Prostate gland (tissue), 2 donors: ENCODE measurements at regions not wholly inside any gene's neighbourhood (a gene's known extent, or its start where the extent isn't known, plus 50 kb on each side); places are given as distances from the start of the nearest gene placed in this dataset.
"Not testable (repeated sequence)": the region's sequence is repeated elsewhere in the genome, so short reads cannot be mapped to it uniquely, and the experiment has no call there.

Experiments used
- POLR2A ChIP-seq: fragments of 450-650 bp; IDR thresholded peaks from one replicate; pipeline ENCODE4 v1.6.1; 2016; ENCODE audit warnings: antibody characterized with exemption, mild to moderate bottlenecking
- POLR2AphosphoS5 ChIP-seq: sonication (generic); formaldehyde crosslinking; IDR thresholded peaks from one replicate; pipeline ENCODE4 v1.6.1; 2017; ENCODE audit warnings: antibody characterized with exemption
- TF ChIP-seq, protein P1 (sequence below), 4 experiments: fragments of 200-600 bp in 2 of 4; fragments of 450-650 bp in 2 of 4; sonication (generic) in 2 of 4; IDR thresholded peaks; 1 replicate in 3 of 4; 2 replicates in 1 of 4; pipeline ENCODE4 v1.5.1; 2016 to 2019; ENCODE audit warnings: antibody characterized with exemption in 4 of 4, mild to moderate bottlenecking in 2 of 4, moderate library complexity in 2 of 4

DNA sequence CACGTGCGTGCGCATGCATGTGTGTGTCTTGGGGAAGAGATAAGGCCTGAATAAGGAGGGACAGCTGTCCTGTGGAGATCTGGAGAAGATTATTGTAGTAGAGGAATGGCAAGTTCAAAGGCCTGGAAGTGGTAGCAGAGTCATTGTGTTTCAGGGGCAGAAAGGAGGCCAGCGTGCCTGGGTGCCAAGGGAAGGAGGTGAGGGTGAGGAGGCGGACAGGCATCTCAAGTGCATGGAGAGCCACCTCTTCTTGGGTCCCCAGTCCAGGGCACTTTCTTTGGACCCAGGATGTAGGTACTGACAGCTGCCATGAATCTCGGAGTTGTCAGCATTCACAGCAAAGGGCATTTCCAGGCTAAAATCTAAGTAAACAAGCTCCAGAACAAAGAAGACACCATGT is 279.7 kb upstream of the PLGLB1 start:
- TF ChIP-seq, protein P1, sequence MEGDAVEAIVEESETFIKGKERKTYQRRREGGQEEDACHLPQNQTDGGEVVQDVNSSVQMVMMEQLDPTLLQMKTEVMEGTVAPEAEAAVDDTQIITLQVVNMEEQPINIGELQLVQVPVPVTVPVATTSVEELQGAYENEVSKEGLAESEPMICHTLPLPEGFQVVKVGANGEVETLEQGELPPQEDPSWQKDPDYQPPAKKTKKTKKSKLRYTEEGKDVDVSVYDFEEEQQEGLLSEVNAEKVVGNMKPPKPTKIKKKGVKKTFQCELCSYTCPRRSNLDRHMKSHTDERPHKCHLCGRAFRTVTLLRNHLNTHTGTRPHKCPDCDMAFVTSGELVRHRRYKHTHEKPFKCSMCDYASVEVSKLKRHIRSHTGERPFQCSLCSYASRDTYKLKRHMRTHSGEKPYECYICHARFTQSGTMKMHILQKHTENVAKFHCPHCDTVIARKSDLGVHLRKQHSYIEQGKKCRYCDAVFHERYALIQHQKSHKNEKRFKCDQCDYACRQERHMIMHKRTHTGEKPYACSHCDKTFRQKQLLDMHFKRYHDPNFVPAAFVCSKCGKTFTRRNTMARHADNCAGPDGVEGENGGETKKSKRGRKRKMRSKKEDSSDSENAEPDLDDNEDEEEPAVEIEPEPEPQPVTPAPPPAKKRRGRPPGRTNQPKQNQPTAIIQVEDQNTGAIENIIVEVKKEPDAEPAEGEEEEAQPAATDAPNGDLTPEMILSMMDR (IDR thresholded peaks at IDR 0.05) = not testable (repeated sequence)
- TF ChIP-seq POLR2AphosphoS5, POLR2A: not testable (repeated sequence)
